GM21529 (cell line): ENCODE measurements at regions not wholly inside any gene's neighbourhood (a gene's known extent, or its start where the extent isn't known, plus 50 kb on each side); places are given as distances from the start of the nearest gene placed in this dataset.
"Not testable (repeated sequence)": the region's sequence is repeated elsewhere in the genome, so short reads cannot be mapped to it uniquely, and the experiment has no call there.

ENCODE experiments used
- ATAC-seq: cut with Tn5 transposase; IDR thresholded peaks from one replicate; pipeline ENCODE4 v1.9.1; 2021; ENCODE audit not compliant: unreplicated experiment

GRCh38 chr3:180743813-180744590 is 64.7 kb upstream of the CCDC39 start:
- no peak for ATAC-seq

- ATAC-seq: no peak
Measured at GRCh38 chr3:180747805-180748361, 68.6 kb upstream of the CCDC39 start.

- ATAC-seq: no peak
Measured at GRCh38 chr3:180749322-180749721, 70.0 kb upstream of the CCDC39 start.

- no peak for ATAC-seq
Measured at GRCh38 chr3:180749796-180750195, 70.5 kb upstream of the CCDC39 start.

GRCh38 chr3:180755556-180755955 is 76.3 kb upstream of the CCDC39 start:
- no peak for ATAC-seq

GRCh38 chr3:180762866-180763265 is 83.6 kb upstream of the CCDC39 start:
- no peak for ATAC-seq

GRCh38 chr3:180764481-180764880 is 85.2 kb upstream of the CCDC39 start:
- ATAC-seq: no peak

GRCh38 chr3:180770639-180771038 is 91.3 kb upstream of the CCDC39 start:
- no peak for ATAC-seq

- ATAC-seq: no peak
Measured at GRCh38 chr3:180776433-180776832, 97.1 kb upstream of the CCDC39 start.

- no peak for ATAC-seq
Measured at GRCh38 chr3:180782195-180782984, 103.1 kb upstream of the CCDC39 start.

- ATAC-seq: not testable (repeated sequence)
Measured at GRCh38 chr3:180786227-180786626, 106.9 kb upstream of the CCDC39 start.

GRCh38 chr3:180789774-180790173 is 110.5 kb upstream of the CCDC39 start:
- ATAC-seq: no peak

GRCh38 chr3:180798197-180798596 is 114.3 kb upstream of the FXR1 start:
- no peak for ATAC-seq

- peak; percentile 45 for ATAC-seq
Measured at GRCh38 chr3:180802837-180803236, 109.6 kb upstream of the FXR1 start.

- no peak for ATAC-seq
Measured at GRCh38 chr3:180804916-180805315, 107.6 kb upstream of the FXR1 start.

GRCh38 chr3:180808823-180809575 is 103.5 kb upstream of the FXR1 start:
- ATAC-seq: no peak

GRCh38 chr3:180820400-180820799 is 92.1 kb upstream of the FXR1 start:
- no peak for ATAC-seq

- no peak for ATAC-seq
Measured at GRCh38 chr3:180825964-180826363, 86.5 kb upstream of the FXR1 start.

- ATAC-seq: no peak
Measured at GRCh38 chr3:180827171-180827570, 85.3 kb upstream of the FXR1 start.

GRCh38 chr3:180828001-180828720 is 84.3 kb upstream of the FXR1 start:
- no peak for ATAC-seq
